ENCODE measurements at regions not wholly inside any gene's neighbourhood (a gene's known extent, or its start where the extent isn't known, plus 50 kb on each side); places are given as distances from the start of the nearest gene placed in this dataset.
"Not testable (repeated sequence)": the region's sequence is repeated elsewhere in the genome, so short reads cannot be mapped to it uniquely, and the experiment has no call there.

DNA sequence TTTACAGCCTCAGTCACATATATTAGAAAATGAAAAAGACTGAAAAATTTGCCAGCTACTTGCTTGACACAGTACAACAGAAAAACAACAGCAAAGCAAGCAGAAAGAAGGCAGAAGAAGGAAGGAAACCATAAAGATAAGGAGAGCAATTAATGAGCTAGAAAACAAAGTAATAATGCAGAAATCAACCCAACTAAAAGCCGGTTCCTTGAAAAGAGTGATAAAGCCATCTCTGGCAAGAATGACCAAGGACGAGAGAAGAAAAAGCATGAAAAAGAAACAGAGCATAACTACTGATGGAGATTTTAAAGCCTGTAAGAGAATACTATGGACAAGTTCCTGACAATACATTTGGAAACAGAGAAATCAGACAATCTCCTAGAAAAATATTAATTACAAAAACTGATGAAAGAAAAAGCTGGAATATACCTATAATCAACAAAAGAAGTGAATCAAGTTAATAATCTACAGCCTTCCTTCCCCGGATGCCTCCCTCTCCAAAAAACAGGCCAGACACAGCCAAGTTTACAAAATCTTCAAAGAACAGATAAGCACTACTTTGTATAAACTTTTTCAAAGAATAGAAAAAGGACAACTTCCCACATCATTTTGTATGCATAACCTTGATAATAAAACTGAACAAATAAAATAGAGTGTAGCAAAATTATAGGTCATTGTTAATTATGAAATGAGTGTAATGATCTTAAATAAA is 204.0 kb downstream of the BAMBI start:
- TF ChIP-seq EZH2 (IDR thresholded peaks at IDR 0.05) (no peak), FOXP2 (optimal IDR thresholded peaks at IDR 0.05; ENCODE audit: control extremely low read depth, extremely low read length, insufficient read depth) (no peak), POLR2AphosphoS5 (IDR thresholded peaks at IDR 0.05; ENCODE audit: borderline replicate concordance, low read depth, low read length) (no peak)
- Histone ChIP-seq H3K9ac (ENCODE audit: insufficient read length) (no peak overlapping the region), H3K9me3 (ENCODE audit: low read depth, low read length) (no peaks in the 10 kb centered on the region), H3K36me3 (ENCODE audit: insufficient read depth, low read length) (no peaks in the 10 kb centered on the region), H3K27ac (no peak overlapping the region), H3K4me3 (no peak overlapping the region)
- no peak for DNase-seq (ENCODE audit: low read depth, low spot score)

DNA sequence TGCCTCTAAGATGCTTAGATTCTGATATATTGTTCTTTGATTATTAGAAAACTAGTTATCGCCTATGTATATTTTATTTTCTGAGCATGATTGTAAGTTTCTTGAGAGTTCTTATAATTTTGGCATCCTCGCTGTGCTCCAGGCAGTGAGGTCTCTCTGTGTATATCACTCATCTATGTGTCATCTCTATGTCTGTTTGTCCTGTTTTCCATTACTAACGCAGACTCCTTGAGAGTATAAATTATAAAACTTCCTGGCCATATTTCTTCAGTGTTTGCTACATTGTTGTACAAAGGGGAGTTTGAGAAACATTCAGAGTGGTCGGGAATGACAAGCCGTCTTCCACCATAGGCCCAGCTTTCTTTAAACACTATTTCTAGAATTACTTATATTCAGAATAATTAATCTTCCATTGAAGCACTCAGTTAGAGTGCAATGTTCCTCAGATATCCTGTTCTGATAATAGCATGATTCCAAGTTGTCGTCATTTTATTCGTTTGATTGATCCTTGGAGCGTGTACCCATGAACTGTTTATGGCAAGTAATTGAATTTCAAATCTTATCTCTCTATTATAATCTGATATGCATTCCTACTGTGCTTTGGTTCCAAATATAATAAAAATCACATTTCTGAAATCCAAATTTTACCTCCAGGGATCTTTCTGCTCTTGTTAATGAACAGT is 206.6 kb downstream of the BAMBI start:
- no peak overlapping the region for H3K4me3 ChIP-seq
- no peaks in the 10 kb centered on the region for H3K36me3 ChIP-seq (ENCODE audit: insufficient read depth, low read length)
- H3K9me3 ChIP-seq (ENCODE audit: low read depth, low read length), result no peaks in the 10 kb centered on the region
- H3K27ac ChIP-seq, result no peak overlapping the region
- H3K9ac ChIP-seq (ENCODE audit: insufficient read length), result no peak overlapping the region
- no peak for DNase-seq (ENCODE audit: low read depth, low spot score)
- TF ChIP-seq FOXP2 (optimal IDR thresholded peaks at IDR 0.05; ENCODE audit: control extremely low read depth, extremely low read length, insufficient read depth), result no peak
- TF ChIP-seq EZH2 (IDR thresholded peaks at IDR 0.05), result no peak
- no peak for TF ChIP-seq POLR2AphosphoS5 (IDR thresholded peaks at IDR 0.05; ENCODE audit: borderline replicate concordance, low read depth, low read length)

DNA sequence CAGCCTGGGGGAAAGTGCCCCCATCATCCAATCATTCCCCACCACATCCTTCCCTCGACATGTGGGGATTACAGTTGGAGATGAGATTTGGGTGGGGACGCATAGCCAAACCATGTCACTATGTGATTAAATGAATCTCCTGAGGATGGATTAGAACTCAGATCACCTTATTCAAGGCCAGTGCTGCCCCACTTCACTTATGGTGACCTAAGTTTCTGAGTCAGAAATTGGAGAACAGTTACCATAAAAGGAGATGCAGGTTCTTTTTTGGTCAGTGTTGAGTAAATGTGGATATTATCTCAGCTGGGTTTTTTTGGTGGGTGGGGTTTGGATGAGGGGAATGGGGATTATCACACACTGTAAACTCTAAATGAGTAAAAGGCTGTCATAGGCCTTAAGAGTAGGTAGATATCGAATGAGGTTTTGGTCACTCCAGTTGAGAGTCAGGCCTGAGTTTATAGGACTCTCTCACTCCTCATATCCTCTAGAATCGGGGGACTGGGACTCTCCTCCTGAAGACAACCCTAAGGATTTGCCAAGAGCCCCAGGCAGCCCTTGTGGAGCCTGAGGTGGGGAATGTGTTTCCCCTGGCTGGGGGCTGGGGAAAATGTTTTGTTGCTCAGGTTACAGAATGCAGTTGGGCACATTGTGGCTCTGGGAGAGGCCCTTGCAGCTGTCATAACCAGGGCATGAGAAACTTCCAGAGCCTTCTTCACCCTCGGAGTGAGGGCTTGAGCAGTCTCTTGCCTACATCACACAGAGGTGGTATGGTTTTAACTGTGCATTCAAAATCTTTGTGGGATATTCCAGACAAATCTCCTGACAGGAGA is 213.0 kb downstream of the BAMBI start:
- DNase-seq (ENCODE audit: low read depth, low spot score), result no peak
- Histone ChIP-seq H3K36me3 (ENCODE audit: insufficient read depth, low read length) (no peaks in the 10 kb centered on the region), H3K9ac (ENCODE audit: insufficient read length) (no peak overlapping the region), H3K27ac (no peak overlapping the region), H3K9me3 (ENCODE audit: low read depth, low read length) (no peaks in the 10 kb centered on the region), H3K4me3 (no peak overlapping the region)
- TF ChIP-seq EZH2 (IDR thresholded peaks at IDR 0.05) (no peak), POLR2AphosphoS5 (IDR thresholded peaks at IDR 0.05; ENCODE audit: borderline replicate concordance, low read depth, low read length) (no peak), FOXP2 (optimal IDR thresholded peaks at IDR 0.05; ENCODE audit: control extremely low read depth, extremely low read length, insufficient read depth) (no peak)

DNA sequence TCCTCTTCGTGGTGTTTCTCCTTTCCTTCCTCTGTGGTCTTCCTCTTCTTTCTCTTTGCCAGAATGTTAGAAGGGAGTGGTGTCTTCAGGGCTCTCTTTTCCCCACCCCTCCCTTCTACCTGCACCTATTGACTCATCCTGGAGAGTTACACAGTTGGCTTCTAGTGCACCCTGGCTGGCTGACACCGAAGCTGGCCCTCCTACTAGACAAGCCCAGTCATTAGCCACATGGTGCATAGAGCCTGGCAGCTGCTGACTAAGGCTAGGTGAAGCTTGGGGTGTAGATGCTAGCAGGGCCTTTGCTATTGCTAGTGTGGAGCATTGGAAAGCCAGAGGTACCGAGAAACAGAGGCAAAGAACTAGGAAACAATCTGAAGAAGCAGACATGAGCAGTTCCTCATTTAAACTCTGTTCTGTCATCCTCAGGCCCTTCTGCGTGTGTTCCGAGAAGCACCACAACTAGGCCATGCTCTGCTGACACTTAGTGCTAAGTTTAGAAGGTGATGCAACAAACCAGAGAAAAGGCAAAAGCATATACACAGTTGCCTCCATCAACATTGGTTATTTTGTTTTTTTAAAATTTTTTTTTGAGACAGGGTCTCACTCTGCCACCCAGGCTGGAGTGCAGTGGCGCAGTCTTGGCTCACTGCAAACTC is 213.9 kb downstream of the BAMBI start:
- no peak for DNase-seq (ENCODE audit: low read depth, low spot score)
- Histone ChIP-seq H3K36me3 (ENCODE audit: insufficient read depth, low read length) (no peaks in the 10 kb centered on the region), H3K9me3 (ENCODE audit: low read depth, low read length) (no peaks in the 10 kb centered on the region), H3K9ac (ENCODE audit: insufficient read length) (no peak overlapping the region), H3K27ac (no peak overlapping the region), H3K4me3 (no peak overlapping the region)
- no peak for TF ChIP-seq FOXP2 (optimal IDR thresholded peaks at IDR 0.05; ENCODE audit: control extremely low read depth, extremely low read length, insufficient read depth)
- TF ChIP-seq POLR2AphosphoS5 (IDR thresholded peaks at IDR 0.05; ENCODE audit: borderline replicate concordance, low read depth, low read length), result no peak
- TF ChIP-seq EZH2 (IDR thresholded peaks at IDR 0.05), result no peak

DNA sequence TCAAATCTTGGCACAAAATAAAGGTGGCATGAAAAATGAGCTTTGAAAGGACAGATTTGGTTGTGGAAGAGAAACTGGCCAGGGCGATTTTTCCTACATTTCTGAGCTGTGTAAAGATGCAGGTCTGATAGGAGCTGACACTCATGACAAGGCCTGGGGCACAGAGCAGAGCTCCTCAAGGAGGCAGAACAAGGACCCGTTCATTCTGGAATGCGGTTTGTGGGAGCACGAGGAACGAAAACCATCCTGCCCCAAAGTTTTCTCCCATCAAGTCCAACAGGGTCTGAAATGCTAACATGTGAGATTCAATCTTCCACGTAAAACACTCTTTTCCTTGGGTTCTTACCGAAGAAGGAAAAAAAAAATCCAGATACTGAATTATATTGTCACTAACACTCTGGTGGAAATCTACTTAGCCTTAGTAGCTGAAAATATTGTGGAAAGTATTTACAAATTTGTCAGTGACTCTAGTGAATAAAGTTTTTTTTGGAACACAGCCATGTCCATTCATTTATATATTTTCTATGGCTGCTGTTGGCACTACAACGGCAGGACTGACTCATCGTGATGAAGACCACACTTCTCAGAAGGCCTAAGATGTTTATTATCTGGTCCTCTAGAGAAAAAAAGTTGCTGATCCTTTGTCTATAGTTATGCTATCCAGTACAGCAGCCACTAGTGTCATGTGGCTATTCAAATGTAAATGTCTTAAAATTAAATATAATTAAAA is 215.7 kb downstream of the BAMBI start:
- Histone ChIP-seq H3K4me3 (no peak overlapping the region), H3K27ac (no peak overlapping the region), H3K36me3 (ENCODE audit: insufficient read depth, low read length) (no peaks in the 10 kb centered on the region), H3K9me3 (ENCODE audit: low read depth, low read length) (no peaks in the 10 kb centered on the region), H3K9ac (ENCODE audit: insufficient read length) (no peak overlapping the region)
- TF ChIP-seq FOXP2 (optimal IDR thresholded peaks at IDR 0.05; ENCODE audit: control extremely low read depth, extremely low read length, insufficient read depth) (no peak), EZH2 (IDR thresholded peaks at IDR 0.05) (no peak), POLR2AphosphoS5 (IDR thresholded peaks at IDR 0.05; ENCODE audit: borderline replicate concordance, low read depth, low read length) (no peak)
- DNase-seq (ENCODE audit: low read depth, low spot score), result no peak

DNA sequence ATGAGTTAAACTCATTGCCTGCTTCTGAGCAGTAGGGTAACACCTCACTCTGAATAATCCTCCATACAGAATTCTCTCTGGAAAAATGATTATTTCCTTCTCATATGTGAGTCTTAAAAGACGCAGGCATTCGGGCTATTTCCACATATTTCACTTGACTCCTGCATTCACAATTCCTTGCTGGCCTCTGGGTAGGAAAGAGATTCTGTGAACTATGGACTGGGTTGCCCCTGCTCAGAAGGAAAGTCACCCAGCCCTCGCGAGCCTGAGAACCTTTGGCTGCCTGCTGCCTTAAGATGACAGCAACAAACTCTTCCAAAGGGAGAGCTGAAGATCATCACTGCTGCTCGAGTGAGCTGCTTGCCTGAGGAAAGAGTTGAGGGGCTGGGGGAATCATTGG is 216.8 kb downstream of the BAMBI start:
- H3K9ac ChIP-seq (ENCODE audit: insufficient read length), result no peak overlapping the region
- TF ChIP-seq FOXP2 (optimal IDR thresholded peaks at IDR 0.05; ENCODE audit: control extremely low read depth, extremely low read length, insufficient read depth) (no peak), POLR2AphosphoS5 (IDR thresholded peaks at IDR 0.05; ENCODE audit: borderline replicate concordance, low read depth, low read length) (no peak), EZH2 (IDR thresholded peaks at IDR 0.05) (no peak)
- no peak overlapping the region for H3K4me3 ChIP-seq
- no peak for DNase-seq (ENCODE audit: low read depth, low spot score)
- H3K27ac ChIP-seq, result no peak overlapping the region
- H3K9me3 ChIP-seq (ENCODE audit: low read depth, low read length), result no peaks in the 10 kb centered on the region
- H3K36me3 ChIP-seq (ENCODE audit: insufficient read depth, low read length), result no peaks in the 10 kb centered on the region

DNA sequence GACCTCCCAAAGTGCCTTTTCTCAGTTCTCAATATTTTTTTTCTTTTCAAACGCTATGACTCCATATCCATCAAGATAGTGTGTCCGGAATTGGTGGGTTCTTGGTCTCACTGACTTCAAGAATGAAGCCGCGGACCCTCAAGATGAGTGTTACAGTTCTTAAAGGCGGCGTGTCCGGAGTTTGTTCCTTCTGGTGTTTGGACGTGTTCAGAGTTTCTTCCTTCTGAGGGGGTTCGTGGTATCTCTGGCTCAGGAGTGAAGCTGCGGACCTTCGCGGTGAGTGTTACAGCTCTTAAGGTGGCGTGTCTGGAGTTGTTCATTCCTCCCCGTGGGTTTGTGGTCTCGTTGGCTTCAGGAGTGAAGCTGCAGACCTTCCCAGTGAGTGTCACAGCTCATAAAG is 218.3 kb downstream of the BAMBI start:
- H3K9me3 ChIP-seq (ENCODE audit: low read depth, low read length); H3K36me3 ChIP-seq (ENCODE audit: insufficient read depth, low read length); H3K4me3 ChIP-seq; H3K27ac ChIP-seq; H3K9ac ChIP-seq (ENCODE audit: insufficient read length); DNase-seq (ENCODE audit: low read depth, low spot score): not testable (repeated sequence)

DNA sequence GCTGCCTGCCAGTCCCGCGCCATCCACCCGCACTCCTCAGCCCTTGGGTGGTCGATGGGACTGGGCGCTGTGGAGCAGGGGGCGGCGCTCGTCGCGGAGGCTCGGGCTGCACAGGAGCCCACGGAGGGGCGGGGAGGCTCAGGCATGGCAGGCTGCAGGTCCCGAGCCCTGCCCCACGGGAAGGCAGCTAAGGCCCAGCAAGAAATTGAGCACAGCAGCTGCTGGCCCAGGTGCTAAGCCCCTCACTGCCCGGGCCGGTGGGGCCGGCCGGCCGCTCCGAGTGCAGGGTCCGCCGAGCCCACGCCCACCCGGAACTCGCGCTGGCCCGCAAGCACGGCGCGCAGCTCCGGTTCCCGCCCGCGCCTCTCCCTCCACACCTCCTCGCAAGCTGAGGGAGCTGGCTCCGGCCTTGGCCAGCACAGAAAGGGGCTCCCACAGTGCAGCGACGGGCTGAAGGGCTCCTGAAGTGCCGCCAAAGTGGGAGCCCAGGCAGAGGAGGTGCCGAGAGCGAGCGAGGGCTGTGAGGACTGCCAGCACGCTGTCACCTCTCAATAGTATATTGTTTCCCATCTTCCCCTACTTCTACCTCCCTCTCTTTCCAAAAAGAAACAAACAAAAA is 219.6 kb downstream of the BAMBI start:
- not testable (repeated sequence) for H3K4me3 ChIP-seq; H3K36me3 ChIP-seq (ENCODE audit: insufficient read depth, low read length); H3K27ac ChIP-seq; H3K9ac ChIP-seq (ENCODE audit: insufficient read length); DNase-seq (ENCODE audit: low read depth, low spot score); H3K9me3 ChIP-seq (ENCODE audit: low read depth, low read length)
